Activated naive CD8-positive, alpha-beta T cell treated with anti-CD3 and anti-CD28 coated beads, Interleukin-2, amount 50 U/mL, for 16 hours (primary cell): ENCODE measurements at regions not wholly inside any gene's neighbourhood (a gene's known extent, or its start where the extent isn't known, plus 50 kb on each side); places are given as distances from the start of the nearest gene placed in this dataset.

ENCODE experiments used
- DNase-seq: peaks from one replicate; pipeline ENCODE4 v3.0.0-alpha.2; 2020; ENCODE audit warnings: low read depth, low spot score

DNA sequence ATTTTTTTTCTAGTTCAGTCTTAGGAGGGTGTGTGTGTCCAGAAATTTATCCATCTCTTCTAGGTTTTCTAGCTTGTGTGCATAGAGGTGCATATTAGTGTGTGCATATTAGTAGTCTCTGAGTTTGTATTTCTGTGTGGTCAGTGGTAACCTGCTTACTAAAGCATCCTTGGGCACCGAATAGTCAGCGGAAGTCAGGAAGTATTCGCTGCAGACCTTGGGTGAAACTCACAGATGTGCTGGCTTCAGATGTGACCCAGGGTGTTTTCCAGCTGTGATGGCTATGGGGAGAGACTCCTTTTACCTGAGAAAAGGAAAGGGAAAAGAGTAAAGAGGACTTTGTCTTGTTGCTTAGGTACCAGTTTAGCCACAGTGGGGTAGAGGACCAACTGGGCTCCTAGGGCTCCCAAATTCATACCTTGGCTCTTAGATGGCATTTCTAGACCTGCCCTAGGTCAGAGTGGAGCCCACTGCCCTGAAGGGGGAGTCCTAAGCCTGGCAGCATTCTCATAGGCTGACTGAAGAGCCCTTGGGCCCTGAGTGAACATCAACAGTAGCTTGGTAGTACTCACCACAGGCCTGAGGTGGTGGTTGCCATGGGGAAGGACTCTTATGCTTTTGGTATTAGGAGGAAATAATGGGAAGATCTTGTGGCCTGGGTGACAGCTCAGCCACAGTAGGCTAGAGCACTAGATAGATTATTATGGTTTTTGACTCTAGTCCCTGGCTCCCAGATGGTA lies 286.0 kb upstream of the ZPLD1 start:
- no peak for DNase-seq

DNA sequence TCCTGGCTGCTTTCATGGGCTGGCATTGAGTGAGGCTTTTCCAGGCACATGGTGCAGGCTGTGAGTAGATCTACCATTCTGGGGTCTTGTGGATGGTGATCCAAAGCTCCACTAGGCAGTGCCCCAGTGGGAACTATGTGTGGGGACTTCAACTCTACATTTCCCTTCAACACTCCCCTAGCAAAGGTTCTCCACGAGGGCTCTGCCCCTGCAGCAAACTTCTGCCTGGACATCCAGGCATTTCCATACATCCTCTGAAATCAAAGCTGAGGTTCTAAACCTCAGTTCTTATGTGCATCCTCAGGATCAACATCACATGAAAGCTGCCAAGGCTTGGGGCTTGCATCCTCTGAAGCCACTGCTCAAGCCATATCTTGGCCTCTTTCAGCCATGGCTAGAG lies 282.9 kb upstream of the ZPLD1 start:
- DNase-seq, result no peak

DNA sequence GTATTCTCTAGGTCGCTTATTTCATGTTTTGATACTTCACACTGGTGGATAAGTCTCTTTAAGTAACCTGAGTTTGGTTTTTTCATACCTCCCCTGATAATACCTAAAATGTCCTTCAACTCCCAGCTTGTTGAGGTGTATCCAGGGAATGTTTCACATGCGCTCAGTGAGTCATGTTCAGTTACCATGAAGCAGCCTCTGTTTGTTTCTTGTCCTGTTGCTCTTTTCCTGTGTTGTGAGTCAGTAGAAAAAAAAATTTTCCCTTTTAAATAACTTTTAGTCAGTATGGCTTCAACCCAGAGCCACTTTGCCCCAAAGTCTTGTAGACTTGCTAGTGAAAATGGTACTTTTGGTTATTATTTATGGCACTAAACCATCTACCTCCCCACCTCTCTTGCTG lies 278.4 kb upstream of the ZPLD1 start:
- DNase-seq, result no peak

DNA sequence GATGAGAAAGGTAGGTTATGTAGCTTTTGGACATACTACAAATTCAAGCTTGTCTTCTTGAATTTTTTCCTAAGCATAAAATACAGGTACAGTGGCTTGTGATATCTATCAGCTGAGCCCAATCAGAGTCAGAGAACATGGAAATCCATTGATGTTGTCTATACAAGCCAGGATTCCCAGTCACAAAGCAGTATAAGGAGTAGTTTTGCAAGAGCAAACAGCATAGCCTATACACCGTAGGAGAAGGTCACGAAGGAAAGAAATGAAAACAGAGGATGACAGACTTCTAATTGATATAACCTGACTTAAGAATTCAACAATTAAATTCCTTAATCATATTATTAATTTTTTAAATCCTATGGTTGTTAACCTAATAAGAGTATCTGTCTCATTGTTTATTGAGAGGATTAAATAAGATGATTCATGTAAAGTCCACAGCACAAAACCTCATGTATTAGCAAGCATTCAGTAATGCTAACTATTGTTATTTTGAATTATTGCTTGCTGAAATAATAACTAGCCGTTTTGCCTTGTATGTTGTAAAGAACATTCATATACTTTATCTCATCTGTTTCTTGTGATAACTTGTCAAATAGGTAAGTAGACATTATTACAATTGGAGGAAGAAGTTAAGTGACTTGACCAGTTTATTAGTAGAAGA lies 276.6 kb upstream of the ZPLD1 start:
- no peak for DNase-seq

DNA sequence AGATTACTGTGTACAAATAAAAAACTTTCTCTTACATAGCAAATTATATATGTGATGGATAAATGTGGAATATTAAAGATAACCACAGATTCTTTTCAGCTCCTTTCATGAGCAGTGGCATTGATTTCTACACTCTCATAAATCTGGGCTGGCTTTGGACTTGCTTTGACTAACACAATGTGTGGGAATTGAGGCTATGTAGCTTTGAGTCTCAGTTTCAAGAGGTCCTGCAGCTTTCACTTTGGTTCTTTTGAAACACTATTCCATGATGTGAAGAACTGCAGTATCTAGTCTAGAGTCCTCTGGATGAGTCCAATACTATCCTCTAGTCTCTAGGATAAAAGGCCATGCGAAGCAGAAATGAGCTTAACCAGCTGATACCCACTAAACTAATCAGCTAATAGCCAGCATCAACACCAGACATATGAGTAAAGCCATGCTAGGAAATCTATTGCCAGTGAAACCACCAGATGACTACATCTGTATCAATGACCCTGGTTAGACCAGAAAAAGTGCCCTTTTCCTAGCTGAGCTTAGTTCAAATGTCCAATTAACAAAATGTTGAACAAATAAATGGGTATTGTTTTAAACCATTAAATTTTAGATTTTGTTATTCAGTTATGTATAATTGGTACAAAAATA lies 274.9 kb upstream of the ZPLD1 start:
- DNase-seq, result no peak

DNA sequence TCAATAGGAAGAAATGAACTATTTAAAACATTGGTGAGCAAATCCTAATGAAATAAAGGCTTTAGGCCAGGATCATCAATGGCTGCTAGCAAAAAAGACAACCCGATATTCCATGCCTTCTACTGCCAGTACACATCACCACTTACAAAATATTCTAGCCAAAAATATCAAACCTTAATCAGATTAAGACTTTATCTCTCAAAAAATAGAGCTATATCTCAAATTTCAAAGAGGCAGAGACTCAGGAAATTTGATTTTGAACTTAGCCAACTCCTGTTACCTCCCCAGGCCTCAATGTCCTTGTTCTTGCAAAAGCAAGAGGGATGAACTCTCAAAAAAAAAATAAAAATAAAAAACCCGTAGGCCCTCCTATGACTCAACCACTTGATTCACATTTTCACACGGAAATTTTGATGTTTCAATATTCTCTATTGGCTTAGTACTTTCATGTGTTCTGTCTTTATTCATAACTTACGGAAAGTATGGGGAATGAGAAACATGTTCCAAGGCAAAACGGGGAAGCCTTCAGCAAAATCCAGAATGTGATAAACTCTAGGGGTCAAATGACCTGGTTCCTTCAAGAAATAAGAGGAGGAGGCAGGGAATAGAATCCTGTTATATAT lies 273.3 kb upstream of the ZPLD1 start:
- no peak for DNase-seq

DNA sequence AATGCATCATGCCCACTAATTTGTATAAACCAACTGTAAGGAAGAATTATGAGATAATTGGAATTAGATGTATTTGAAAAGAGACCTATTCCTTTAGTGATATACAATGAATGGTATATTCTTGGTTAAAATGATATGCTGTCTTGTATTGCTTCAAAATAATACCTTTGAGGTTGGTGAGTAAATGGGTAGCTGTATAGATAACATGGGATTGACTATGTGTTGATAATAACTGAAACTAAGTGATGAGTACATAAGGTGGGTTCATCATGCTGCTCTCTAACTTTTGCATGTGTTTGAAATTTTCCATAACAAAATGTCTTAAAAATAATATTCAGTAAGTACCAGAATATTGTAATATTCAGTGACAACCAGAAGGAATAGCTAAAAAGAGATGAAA lies 272.6 kb upstream of the ZPLD1 start:
- DNase-seq, result no peak

DNA sequence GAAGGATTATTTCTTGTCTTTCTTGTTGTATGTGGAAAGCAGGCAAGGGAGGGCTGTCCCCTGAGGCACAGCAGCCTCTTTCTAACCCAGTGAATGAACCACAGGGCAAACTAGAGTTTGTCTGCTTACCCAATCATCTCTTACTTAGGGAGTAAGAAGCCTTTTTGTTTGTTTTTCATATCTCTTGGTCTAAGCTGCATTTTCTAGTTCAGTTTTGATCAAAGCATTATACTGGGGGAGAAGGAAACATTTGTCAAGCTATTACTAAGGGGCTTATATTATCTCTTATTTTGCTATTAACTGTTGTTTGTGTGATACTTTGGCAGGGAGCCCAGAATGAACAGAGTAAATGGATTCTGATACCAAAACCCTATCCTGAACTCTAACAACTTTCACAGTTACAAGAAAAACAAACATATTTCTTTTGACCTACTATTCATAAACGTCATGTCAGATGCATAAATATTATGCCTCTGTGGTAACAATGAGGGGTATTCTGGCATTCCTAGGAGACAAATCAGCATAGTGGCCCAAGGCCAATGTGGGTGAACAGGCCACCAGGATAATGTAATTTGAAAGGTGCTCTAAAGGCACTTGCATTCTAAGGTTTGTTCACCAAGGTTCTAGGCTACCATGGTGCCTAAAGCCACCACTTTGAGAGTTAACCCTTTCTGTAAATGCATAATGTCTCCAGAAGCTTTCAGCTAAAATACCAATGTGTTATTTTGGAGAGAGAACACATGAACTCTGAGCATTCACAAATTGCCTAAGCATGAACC lies 271.6 kb upstream of the ZPLD1 start:
- DNase-seq, result no peak

DNA sequence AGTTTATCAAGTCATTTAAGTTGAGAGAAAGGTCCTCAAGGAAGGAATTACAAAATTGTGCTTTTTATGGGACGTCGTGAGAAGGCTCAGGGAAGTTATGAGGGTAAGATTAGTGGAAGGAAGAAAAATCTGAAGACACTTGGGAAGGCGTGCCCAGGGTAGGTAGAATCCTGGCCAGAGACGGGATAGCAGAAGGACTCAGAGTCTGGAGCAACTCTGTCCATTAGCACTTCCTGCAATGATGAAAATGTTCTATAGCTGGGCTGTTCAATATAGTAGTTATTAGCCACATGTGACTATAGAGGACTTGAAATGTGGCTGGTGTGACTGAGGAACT lies 271.0 kb upstream of the ZPLD1 start:
- no peak for DNase-seq

DNA sequence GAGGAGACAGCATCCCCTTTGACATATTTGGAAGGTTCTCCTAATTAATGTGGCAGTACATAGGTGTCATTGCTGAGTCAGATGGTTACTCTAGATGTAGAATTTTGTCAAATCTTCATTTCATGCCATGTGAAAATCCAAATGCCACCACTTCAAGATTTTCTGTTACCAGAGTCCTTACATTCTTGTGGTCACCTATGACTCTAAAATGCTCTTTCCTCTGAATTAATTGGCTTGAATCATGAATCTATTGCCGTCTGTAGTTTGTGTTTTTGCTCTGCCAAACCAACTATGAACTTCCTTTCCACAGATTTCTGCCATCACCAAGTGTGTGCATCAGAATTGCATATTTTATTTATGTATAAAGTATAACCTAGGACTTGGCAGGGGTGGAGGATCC lies 269.4 kb upstream of the ZPLD1 start:
- DNase-seq, result no peak

DNA sequence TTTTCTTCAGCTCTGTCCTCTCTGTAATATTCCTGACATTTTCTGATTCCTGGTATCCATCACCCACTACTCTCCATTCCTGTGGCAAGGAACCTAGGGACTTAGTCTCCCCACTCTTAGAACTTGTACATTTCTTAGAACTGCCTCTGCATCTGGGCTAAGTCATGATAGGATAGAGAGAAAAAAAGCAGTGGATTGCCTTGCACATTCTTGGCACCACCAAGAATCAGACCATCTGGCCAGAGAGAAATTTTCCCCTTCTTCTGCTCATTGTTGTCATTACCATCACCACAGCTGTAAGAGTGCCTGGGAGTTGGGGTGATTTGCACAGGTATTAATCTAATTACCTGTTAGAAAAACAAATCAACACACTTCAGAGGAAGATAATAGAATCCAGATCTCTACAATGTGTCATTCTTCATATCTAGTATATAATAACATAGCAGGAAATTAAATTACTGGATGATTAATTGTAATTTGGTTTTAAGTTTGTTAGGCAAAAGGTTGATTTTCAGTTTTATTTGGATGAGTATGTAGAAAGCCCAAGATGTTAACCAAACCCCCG lies 264.8 kb upstream of the ZPLD1 start:
- no peak for DNase-seq

DNA sequence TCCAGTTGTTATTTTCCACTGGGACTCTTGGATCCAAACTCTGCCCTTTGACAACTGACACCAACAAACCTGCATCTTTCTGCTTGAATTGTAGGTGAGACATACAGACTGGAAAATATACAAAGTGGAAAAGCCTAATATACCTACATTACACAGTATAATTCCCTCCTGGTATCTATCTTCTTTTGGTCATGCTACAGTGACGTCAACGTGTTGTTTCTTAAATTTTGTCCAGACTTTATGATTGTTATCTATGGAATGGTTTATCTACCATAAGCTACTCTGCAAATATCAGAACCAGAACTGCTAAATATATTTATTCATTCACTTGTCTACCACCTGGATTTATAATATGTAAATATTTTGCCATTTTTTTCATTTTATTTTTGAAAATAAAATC lies 264.3 kb upstream of the ZPLD1 start:
- DNase-seq, result no peak

DNA sequence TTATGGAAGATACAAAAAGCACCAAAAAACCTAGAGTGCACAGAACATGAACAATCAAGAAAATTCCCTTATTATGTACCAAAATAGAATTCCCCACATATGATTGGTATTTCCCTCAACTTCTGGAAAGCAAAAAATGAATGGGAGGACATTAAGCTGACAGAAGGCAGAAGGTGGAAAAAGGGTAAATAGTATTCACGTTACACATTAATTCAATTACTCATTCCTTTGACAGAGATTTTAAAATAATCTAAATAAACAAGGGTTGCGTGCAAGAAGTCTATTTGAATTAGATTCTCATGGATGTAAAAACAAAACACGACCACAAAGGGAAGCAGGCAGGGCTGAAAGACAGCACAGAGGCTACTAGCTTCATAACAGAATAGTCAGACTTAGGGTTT lies 260.5 kb upstream of the ZPLD1 start:
- DNase-seq, result no peak

DNA sequence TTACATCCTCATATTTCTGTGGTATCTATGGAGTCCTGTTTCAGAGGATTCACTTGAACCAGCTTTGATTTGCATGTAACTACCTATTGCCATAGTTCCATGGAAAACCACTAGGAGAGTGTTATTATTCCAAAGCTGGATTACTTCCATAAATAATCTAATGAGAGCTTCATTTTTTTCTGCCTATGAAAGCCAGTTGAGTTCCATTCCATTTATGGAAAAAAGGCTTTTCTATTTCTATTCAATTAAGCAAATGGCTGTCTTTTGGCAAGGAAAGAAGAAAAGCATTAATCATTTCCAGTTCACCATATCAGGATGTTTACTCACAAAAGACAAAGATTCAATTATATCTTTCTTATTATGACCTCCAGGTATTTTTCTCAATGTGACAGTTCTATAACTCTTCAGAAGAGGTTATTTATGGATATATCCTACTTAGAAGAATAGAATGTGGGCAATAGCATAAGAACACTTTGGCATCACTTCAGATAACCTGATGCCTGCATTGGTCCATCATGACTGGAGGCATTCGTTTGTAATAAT lies 259.9 kb upstream of the ZPLD1 start:
- no peak for DNase-seq

DNA sequence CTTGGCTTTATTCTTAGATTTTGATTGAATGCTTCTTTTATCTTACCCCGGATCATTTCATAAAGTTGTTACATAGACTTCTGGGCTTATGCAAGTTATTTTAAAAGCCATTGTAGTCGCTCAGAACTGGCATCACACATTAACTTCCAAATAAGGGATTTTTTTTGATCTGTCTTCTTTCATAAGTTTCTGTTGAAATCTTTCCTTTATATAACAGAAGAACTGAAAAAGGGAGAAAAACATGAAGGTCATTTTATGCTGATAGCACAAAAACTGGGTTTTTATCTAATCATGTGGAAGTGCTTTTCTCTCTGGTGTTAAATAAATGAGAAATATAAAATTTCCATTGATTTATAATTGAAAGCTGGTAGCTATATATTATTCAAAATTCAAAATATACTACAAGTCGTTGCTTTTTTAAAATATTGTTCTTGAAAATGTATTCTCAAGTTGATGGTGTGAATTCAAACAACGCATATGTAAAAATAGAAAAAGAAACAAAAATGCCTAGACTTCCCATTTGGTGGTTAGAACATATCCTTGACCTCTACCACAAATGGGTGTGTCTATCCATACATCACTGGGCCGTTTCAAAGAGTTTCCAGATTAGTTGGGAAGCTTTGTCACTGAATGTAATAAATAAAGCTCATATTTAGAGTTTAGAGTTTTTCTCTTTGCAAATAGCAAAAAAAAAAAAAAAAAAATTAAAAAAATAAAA lies 258.3 kb upstream of the ZPLD1 start:
- no peak for DNase-seq

DNA sequence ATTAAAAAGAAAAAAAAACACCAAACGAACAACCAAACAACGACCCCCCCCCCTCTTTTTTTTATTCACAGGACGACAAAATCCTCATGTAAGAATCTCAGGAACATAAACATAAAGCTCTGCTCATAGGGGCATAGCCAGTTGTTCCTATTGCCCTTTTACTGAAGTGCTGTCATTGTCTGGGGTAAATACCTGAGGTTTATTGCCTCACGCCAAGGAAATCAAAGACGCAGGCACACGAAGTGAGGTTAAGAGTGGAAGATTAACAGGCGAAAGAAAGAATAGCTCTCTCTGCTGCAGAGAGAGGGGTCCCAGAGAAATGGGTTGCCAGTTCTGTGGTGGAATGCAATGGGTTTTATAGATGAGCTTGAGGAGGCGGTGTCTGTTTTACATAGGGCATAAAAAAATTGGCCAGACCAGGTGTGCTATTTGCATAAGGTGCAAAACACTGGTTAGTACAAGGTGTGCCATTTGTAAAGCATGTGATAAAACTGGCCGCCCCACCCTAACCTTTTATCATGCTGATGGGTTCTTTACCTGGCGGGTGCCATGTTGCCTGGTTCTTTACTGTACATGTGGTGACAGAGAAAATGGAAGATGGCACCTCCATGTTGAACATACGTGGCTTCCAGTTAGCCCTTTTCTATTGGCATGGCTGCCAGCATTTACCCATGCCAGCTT lies 257.6 kb upstream of the ZPLD1 start:
- DNase-seq, result no peak

DNA sequence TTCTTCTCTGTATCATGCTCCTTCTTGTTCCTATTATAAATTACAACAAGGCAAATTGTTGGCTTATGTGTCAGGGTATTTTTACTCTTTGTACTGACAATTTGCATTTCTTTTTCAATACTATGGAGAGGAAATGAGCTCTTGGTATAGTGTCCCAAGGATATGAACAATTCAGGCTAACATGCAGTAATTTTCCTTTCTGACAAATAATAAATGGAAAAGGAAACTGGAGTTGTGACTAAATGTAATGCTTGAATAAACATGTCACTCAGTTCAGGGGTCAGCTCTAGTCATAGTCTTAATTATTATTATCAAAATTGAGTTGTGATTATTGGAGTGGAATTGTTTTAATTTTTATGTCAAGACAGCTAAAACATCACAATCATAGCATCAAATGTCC lies 256.0 kb upstream of the ZPLD1 start:
- no peak for DNase-seq

DNA sequence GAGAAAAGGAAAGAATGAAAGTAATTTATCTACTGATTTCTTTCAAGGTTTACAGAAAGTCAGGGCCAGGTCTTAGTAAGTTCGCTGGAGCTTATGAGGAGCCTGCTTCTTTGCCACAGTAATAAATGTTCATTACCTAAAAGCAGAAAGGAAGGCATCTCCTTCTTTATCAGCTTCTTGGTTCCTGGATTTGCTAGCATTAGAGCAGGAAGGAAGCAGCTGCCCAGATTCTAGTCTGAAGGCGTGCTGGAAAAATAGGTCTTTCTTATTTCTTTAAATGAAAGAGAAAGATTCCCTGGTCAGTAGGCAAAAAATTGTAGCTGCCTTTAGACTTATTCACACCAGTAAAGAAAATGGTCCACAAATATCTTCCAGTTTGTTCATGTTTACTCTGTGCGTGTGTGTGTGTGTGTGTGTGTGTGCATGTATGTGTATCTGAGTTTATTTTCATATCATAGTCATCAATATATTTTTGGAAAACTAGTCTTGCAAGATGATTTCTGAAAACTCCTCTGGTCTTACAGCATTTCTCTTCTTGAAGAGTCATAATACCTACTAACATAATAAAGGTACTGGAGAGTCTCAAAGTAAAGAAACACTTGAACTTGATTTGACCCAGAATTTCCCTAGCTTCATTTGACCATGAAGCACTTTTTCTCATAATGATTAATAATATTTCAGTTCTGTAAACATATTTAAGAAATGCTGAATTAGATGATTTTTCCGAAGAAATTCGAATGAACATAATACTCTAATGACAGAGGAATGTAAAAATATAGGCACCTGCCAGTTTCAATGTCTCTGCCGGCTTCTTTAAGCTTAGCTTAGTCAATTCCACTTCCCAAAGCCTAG lies 255.3 kb upstream of the ZPLD1 start:
- no peak for DNase-seq

DNA sequence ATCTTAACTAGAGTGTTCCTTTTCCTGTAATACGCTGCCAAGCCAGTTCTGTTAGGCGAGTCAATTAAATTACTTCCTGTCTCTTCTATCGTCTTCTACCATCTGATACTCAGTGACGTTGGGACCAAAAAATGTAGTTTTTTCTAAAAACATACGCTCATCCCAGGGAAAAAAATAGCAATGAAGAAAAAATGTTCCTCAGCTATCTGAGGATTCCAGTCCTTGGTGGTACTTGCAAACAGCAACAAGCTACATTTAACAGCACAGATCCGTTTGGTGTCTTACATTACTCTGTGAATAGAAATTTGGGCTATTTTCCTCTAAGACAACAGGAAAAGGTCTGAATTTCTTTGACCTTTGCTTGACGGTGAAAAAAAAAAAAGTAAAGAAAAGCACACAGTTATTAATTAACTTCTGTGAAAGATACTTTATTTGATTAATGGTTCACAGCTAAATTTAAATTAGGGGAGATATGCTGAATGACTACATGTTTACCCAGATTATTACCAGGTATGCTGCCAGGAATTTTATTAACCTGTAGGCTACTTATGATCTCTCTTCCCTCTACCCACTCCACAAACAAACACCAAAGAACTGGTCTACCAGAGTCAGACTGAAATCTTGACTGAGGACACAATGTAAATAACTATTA lies 254.4 kb upstream of the ZPLD1 start:
- DNase-seq, result no peak
